Tibial nerve (tissue), 4 donors: ENCODE measurements at regions not wholly inside any gene's neighbourhood (a gene's known extent, or its start where the extent isn't known, plus 50 kb on each side); places are given as distances from the start of the nearest gene placed in this dataset.

ENCODE experiments used
- DNase-seq, 2 donors: peaks; one replicate each; pipeline ENCODE4 v3.0.0-alpha.2; 2019; ENCODE audit warnings: low spot score in 2 of 2
- H3K27ac ChIP-seq, 4 donors: fragments of 200-600 bp; sonication (generic) in 3 of 4; one replicate each; pipeline ENCODE4 v1.5.1; 2017 to 2019; ENCODE audit warnings: mild to moderate bottlenecking in 1 of 4
- H3K27me3 ChIP-seq, 2 donors: fragments of 200-600 bp; sonication (generic) in 1 of 2; one replicate each; pipeline versions ENCODE4 v1.5.1 to v1.6.0; 2017 to 2019
- H3K36me3 ChIP-seq, 3 donors: fragments of 200-600 bp; sonication (generic); one replicate each; pipeline ENCODE4 v1.5.1; 2018 to 2019
- H3K4me1 ChIP-seq, 4 donors: fragments of 200-600 bp; sonication (generic) in 3 of 4; one replicate each; pipeline ENCODE4 v1.5.1; 2017 to 2019
- H3K4me3 ChIP-seq, 4 donors: fragments of 200-600 bp; sonication (generic) in 3 of 4; one replicate each; pipeline ENCODE4 v1.5.1; 2017 to 2019; ENCODE audit warnings: mild to moderate bottlenecking in 1 of 4, moderate library complexity in 1 of 4
- H3K9me3 ChIP-seq, 4 donors: fragments of 200-600 bp; sonication (generic) in 3 of 4; one replicate each; pipeline ENCODE4 v1.5.1; 2017 to 2019
- EP300 ChIP-seq, 2 donors: sonication (generic); formaldehyde crosslinking; IDR thresholded peaks; one replicate each; pipeline ENCODE4 v1.6.1; 2017; ENCODE audit warnings: antibody characterized with exemption in 2 of 2, mild to moderate bottlenecking in 1 of 2
- POLR2A ChIP-seq, 2 donors: fragments of 450-650 bp; IDR thresholded peaks; one replicate each; pipeline ENCODE4 v1.6.1; 2017; ENCODE audit warnings: antibody characterized with exemption in 2 of 2, mild to moderate bottlenecking in 2 of 2, moderate library complexity in 2 of 2
- WGBS, 2 donors: methylation state at CpG; one replicate each; pipeline ENCODE4 v1.1.5; 2018; 5-methylcytosine and 5-hydroxymethylcytosine counted together
- TF ChIP-seq, protein P1 (sequence below), 5 experiments: fragments of 200-600 bp in 3 of 5; fragments of 450-650 bp in 2 of 5; sonication (generic) in 3 of 5; IDR thresholded peaks; one replicate each; pipeline ENCODE4 v1.5.1; 2016 to 2019; ENCODE audit warnings: antibody characterized with exemption in 5 of 5, mild to moderate bottlenecking in 3 of 5, moderate library complexity in 2 of 5

DNA sequence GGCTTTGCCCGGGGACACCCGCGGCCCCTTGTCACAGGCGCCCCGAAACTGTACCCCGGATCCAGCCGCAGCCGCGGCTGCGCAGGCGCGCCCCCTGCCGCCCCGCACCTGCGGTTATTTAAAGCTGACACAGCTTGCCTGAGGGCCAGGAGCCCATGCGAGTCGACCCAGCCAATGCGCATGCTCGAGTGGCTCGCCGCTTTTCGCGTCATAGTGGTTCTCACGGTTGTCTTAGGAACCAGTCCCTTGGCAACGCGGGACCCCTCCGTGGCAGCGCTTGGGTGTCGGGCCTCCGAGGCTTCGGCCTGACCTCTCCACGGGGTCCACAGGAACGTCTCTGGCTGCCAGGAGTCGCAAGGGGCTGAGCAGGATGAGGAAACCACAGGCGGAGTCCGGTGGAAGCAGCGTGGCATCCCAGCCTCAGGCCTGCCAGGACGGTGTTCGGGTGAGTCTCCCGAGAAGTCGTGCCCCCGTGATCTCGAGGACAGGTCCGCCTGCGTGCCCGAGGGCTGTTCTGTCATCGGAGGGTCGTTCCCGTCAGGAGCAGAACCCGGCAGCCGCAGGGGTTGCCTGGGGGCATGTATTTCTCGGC is 716.9 kb downstream of the KCNJ18 start:
- Histone ChIP-seq H3K27me3 (no peaks in the 10 kb centered on the region), H3K4me1 (no peaks in the 10 kb centered on the region), H3K27ac (no peak overlapping the region), H3K36me3 (no peaks in the 10 kb centered on the region), H3K9me3 (peaks cover 0 to 32% (median 0%) of the 10 kb centered on the region in 4 donors), H3K4me3 (no peak overlapping the region)
- no peak for TF ChIP-seq EP300 (IDR thresholded peaks at IDR 0.05)
- DNase-seq = no peak
- 73 to 79% methylated on average over 17 to 44 of the region's 52 CpGs for WGBS, 2 donors

DNA sequence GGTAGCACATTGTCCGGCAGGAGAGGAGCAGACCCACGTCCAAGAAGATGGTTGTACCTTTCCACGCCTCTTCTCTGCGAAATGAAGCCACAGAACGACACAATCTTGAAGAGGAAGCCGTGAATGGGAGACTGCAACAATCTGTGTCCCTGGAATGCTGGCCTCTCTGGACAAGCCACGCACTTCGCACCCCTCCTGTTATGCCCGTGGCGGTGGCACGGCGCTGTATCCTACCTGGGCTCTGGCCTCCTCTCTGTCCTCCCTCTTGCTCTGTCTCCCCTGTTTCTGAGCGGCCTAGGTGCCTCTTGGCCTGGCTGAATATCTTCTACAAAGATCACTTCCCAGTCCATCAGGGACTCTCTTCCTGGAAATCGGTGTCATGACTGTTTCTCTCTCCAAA is 717.8 kb downstream of the KCNJ18 start:
- no peaks in the 10 kb centered on the region for H3K27me3 ChIP-seq
- H3K9me3 ChIP-seq = peaks cover 0 to 33% (median 0%) of the 10 kb centered on the region in 4 donors
- H3K27ac ChIP-seq = no peak overlapping the region
- H3K36me3 ChIP-seq = no peaks in the 10 kb centered on the region
- H3K4me3 ChIP-seq = no peak overlapping the region
- DNase-seq = no peak
- WGBS, 2 donors = 69 to 85% methylated on average over 13 to 14 of the region's 14 CpGs
- no peak for TF ChIP-seq POLR2A (IDR thresholded peaks at IDR 0.05)
- no peaks in the 10 kb centered on the region for H3K4me1 ChIP-seq

DNA sequence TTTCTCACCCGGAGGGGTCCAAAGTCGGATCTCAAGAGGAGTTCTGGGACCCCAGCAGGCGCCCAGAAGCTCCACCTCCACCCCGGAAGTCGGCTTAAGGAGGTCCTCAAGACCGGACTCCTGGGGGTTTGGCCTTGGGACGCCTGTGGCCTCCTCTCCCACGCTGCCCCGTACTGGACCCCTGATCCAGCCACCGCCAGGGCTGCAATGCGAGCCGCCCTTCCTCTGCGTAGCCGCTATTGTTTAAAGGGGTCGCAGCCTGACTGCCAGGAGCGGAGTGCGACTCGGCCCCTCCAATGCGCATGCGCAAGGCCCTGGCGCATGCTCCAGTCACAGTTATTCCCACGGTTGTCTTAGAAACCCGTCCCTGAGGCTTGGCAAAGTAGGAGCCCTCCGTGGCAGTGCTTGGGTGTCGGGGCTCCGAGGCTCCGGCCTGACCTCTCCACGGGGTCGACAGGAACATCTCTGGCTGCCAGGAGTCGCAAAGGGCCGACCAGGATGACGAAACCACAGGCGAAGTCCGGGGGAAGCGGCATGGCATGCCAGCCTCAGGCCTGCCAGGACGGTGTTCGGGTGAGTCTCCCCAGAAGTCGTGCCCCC is 719.0 kb downstream of the KCNJ18 start:
- 83 to 84% methylated on average over 35 to 37 of the region's 38 CpGs for WGBS, 2 donors
- DNase-seq = no peak
- H3K9me3 ChIP-seq = peaks cover 0 to 42% (median 0%) of the 10 kb centered on the region in 4 donors

DNA sequence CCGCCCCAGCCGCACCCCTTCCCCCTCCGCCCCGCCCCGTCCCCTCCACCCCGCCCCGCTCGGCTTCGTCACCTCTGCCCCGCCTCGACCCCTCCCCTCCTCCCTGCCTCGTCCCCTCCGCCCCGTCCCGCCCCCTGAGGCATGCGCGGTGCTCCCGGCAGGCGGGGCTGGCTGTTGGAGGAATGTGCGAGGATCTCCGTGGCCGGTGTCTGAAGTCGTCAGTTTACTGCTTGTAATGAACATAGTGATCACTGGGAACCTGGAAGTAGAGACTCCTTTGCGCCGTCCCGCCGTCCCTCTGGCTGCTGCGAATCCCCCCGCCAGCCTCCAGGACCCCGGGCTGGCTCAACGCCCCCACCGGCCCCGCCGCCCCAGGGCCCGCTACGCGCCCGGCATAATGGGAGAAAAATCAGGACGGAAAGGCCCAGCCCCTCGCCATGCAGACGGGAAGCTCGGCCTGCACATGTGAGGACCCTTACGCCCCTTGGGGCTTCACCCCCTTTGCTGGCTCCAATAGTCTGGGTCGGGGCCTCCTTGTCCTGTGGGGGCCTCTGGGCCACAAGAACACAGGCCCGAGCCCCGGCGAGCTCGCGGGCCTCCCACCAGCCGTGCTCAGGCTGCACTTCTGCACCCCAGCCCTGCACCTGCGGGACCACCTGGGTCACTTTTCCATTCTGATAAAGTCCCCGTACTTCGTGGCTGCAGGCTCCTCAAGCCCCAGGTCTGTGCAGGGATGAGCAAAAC is 743.1 kb downstream of the KCNJ18 start:
- 76% methylated on average over 28 to 38 of the region's 53 CpGs for WGBS, 2 donors
- TF ChIP-seq, protein P1, sequence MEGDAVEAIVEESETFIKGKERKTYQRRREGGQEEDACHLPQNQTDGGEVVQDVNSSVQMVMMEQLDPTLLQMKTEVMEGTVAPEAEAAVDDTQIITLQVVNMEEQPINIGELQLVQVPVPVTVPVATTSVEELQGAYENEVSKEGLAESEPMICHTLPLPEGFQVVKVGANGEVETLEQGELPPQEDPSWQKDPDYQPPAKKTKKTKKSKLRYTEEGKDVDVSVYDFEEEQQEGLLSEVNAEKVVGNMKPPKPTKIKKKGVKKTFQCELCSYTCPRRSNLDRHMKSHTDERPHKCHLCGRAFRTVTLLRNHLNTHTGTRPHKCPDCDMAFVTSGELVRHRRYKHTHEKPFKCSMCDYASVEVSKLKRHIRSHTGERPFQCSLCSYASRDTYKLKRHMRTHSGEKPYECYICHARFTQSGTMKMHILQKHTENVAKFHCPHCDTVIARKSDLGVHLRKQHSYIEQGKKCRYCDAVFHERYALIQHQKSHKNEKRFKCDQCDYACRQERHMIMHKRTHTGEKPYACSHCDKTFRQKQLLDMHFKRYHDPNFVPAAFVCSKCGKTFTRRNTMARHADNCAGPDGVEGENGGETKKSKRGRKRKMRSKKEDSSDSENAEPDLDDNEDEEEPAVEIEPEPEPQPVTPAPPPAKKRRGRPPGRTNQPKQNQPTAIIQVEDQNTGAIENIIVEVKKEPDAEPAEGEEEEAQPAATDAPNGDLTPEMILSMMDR (IDR thresholded peaks at IDR 0.05) = no peak
- TF ChIP-seq POLR2A (IDR thresholded peaks at IDR 0.05) (no peak), EP300 (IDR thresholded peaks at IDR 0.05) (no peak)
- no peak overlapping the region for H3K27ac ChIP-seq

More for the DNA sequence above, 719.0 kb downstream of the KCNJ18 start:
- TF ChIP-seq, protein P1 (IDR thresholded peaks at IDR 0.05) = no peak
- TF ChIP-seq EP300 (IDR thresholded peaks at IDR 0.05) (no peak), POLR2A (IDR thresholded peaks at IDR 0.05) (no peak)
- H3K4me1 ChIP-seq = no peaks in the 10 kb centered on the region
- H3K4me3 ChIP-seq = no peak overlapping the region
- no peaks in the 10 kb centered on the region for H3K36me3 ChIP-seq
- H3K27me3 ChIP-seq = no peaks in the 10 kb centered on the region
- no peak overlapping the region for H3K27ac ChIP-seq

DNA sequence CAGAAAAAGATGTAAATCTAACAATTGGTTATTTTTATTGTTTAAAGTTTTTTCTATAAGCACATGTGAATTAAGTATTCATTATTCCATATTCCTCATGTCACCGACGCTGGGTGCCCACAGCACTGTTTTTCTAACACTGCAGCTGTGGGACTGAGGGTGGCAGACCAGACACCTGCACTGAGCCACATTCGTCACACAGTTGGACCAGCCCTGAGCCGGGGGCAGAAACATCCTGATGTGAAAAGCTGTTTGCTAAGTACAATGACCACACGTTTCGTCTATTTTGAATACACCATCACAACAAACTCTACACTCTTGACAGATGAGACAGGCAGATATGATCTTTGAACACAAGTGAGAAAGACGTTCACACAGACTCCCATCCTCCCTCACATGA is 749.5 kb downstream of the KCNJ18 start:
- Histone ChIP-seq H3K36me3 (no peaks in the 10 kb centered on the region), H3K9me3 (peaks cover 0 to 3% (median 0%) of the 10 kb centered on the region in 4 donors), H3K4me1 (no peaks in the 10 kb centered on the region), H3K27ac (no peak overlapping the region), H3K4me3 (no peak overlapping the region), H3K27me3 (no peaks in the 10 kb centered on the region)
- TF ChIP-seq, protein P1 (IDR thresholded peaks at IDR 0.05) = no peak
- TF ChIP-seq POLR2A (IDR thresholded peaks at IDR 0.05) (no peak), EP300 (IDR thresholded peaks at IDR 0.05) (no peak)
- 65 to 69% methylated on average over 7 of the region's 7 CpGs for WGBS, 2 donors
- no peak for DNase-seq

More for the DNA sequence above, 743.1 kb downstream of the KCNJ18 start:
- H3K9me3 ChIP-seq = peaks cover 0 to 14% (median 0%) of the 10 kb centered on the region in 4 donors
- DNase-seq = no peak
- H3K4me1 ChIP-seq = no peaks in the 10 kb centered on the region
- H3K27me3 ChIP-seq = no peaks in the 10 kb centered on the region
- H3K4me3 ChIP-seq = no peak overlapping the region
- H3K36me3 ChIP-seq = no peaks in the 10 kb centered on the region

DNA sequence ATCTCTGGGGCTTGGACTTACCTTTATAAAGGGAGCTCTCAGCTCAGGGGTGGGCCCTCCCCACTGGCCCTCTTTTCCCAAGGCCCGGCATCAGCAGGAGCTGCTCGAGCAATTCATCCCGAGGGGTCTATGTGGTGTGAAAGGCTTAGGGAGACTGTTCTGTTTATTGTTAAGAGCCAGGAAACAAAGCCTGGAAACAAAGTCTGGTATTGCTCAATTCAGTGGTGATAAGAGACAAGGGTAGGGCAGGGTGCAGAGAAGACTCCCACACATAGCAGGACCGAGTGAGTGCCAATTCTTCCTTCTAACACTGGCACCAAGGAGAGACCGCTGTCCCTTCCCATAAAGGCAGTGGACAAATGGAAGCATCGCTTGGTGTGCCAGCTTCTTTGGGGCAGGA is 750.7 kb downstream of the KCNJ18 start:
- no peaks in the 10 kb centered on the region for H3K4me1 ChIP-seq
- DNase-seq = no peak
- no peaks in the 10 kb centered on the region for H3K27me3 ChIP-seq
- no peak overlapping the region for H3K27ac ChIP-seq
- no peaks in the 10 kb centered on the region for H3K9me3 ChIP-seq
- TF ChIP-seq, protein P1 (IDR thresholded peaks at IDR 0.05) = no peak
- H3K4me3 ChIP-seq = no peak overlapping the region
- 76 to 79% methylated on average over 6 of the region's 6 CpGs for WGBS, 2 donors
- H3K36me3 ChIP-seq = no peaks in the 10 kb centered on the region
